ENCODE measurements at regions not wholly inside any gene's neighbourhood (a gene's known extent, or its start where the extent isn't known, plus 50 kb on each side); places are given as distances from the start of the nearest gene placed in this dataset.
A peak's percentile ranks its signal among the peaks of the same experiment; 100 is the strongest.

DNA sequence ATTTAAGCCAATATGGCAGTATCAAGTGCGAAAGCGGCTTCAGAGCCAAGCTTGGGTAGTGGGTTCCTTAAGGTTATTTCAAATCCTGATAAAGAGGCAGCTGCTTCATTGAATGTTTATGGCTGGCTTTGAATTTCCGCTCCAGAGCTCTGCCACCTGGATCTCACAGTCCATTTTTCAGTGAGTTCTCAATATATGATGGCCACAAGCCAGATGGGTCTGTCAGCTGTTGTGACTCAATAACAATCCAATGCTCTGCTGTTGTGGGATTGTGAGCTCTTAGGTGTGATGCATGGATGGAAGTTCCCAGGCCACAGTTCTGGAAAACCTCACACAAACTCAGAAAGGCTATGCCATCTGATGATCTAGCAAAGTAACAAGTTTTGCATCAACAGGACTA, 743.8 kb upstream of the LRRN3 start:
- no peak for DNase-seq

DNA sequence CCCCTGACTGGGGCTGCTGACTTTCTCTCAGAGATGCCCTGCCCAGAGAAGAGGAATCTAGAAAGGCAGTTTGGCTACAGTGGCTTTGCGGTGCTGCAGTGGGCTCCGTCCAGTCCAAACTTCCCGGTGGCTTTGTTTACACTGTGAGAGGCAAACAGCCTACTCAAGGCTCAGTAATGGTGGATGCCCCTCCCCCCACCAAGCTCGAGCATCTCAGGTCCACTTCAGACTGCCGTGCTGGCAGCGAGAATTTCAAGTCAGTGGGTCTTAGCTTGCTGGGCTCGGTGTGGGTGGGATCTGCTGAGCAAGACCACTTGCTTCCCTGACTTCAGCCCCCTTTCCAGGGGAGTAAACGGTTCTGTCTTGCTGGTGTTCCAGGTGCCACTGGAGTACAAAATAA, 734.5 kb upstream of the LRRN3 start:
- DNase-seq: no peak

DNA sequence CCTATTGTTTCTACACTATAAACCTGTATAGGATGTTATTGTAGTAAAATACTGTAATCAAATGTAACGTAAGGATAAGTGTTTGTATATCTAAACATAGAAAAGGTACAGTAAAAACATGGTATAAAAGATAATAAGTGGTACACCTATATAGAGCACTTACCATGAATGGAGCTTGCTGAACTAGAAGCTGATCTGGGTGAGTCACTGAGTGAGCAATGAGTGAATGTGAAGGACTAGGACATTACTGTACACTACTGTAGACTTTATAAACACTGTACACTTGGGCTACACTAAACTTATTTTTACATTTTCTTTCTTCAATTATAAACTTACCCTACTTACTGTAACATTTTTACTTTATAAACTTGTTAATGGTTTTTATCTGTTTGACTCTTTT, 732.9 kb upstream of the LRRN3 start:
- DNase-seq: no peak

DNA sequence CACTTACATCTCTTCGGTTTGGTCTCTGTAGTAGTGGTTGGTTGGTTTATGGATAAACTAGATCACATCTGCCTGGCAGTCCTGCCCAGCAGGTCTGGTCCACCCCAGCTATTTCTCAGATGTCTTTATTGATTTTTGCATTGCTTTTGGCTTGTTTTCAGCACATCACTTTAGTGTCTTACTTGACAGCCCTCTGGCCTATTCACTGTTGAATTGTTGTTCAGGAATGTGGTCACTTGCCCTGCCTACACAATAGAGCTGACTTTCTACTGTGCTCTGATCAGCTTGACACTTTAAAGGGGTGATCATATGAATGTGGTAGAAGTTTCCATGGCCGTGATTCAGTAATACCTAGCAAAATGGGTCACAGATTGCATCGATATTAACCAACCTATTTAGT, 719.2 kb upstream of the LRRN3 start:
- no peak for DNase-seq

DNA sequence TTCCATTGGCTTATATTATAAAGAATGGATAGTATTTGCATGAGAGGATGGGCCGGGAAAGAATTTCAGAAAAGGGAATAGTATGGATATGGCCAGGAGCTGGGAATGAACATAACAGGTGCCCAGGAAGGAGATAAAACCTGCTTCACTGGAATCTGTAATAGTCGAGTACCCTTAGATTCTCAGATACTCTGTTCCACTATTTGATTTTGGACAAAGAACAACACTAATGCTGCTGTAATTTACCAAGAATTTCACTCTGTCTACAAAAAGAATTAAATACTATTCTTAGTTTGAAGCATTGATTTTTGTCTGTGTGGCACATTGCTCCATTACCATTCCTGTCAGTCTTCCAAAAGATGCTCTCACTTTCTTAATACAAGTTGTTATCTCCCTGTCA, 718.2 kb upstream of the LRRN3 start:
- no peak for DNase-seq

DNA sequence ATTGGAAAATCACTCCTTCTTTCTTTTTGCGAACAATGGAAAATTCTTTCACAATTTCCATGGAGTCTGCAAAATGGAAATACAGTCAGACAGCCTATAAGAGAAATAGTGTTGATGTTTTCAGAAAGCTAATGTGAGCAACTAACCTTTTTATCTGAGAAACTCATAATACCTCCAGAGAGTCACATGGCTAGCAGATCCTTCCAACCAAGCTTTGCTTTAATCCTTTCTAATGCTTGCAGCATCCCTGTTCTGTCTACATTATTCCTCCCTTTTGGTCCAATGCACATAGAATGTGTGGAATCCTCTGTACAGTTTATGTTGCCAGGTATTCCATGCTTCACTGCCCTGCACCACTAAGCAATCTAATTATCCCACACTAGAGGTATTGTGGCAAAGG, 717.5 kb upstream of the LRRN3 start:
- DNase-seq: no peak

DNA sequence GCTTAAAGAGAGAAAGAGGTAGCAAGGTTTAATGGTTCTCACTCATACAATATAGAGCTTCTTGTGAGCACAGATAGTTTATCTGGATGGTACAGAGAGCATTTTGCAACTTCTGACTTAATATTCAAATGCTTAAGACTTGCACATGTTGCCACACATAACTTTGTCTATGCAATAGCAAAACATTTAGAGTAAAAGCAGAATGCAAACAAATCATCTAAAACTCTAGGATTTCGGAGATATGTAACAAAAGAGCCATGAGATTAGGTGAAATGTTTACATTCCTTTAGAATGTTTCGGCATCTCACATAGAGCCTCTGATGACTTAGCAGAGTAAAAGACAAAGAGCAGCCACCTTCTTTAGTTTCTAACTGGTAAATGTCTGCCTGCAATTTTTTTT, 717.1 kb upstream of the LRRN3 start:
- DNase-seq: no peak

DNA sequence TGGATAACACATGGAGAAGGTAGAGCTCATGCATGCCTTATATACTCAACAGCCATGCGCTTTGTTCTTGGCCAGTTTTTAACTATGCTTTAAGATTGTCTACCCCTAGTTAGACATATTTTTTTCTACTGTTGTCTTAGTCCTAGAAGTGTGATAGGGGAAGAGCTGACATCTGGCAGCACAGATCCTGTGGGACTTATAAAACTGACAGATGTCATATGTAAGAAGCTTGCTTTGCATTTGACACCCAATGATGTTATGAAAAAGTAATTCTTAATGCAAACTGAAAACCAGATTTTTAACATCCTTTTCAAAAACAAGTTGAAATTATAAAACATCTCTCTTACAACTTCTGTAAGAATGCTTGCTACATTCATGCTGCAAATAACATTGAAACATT, 715.9 kb upstream of the LRRN3 start:
- no peak for DNase-seq

DNA sequence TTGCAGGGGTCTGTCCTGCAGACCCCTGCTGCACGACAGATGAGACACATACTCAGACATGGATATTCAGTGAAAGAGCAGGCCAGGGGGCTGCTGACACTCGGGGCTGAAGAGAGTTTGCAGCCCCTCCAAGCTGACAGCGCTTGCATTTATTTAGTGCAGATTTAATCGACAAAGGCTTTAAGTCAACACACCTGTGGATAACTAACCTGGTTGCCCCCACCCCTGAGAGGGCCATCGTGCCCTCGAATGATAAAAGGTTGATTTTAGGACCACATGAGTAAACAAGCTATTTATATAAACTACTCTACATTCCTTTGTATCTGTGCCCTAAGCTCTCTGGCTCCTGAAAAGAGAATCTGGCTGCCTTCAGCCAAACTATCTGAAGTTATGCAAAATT, 708.2 kb upstream of the LRRN3 start:
- no peak for DNase-seq

DNA sequence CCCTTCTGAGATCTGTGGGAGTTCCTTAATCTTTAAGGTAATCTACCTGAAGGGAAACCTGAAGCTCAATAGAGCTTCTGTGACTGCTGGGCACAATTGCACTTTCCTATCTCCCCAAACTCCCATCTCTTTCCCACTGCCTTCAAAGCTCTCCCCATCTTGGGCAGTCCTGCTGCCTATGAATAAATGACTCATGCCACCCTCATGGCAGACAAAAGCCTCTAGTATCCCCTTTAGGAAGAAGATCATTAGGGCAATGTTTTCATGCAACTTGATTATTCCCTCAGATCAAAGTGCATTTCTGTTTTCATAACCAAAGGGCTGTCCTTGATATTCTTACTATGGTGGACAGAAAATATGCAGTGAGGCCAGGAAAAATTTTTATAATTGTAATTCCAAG, 704.9 kb upstream of the LRRN3 start:
- no peak for DNase-seq

DNA sequence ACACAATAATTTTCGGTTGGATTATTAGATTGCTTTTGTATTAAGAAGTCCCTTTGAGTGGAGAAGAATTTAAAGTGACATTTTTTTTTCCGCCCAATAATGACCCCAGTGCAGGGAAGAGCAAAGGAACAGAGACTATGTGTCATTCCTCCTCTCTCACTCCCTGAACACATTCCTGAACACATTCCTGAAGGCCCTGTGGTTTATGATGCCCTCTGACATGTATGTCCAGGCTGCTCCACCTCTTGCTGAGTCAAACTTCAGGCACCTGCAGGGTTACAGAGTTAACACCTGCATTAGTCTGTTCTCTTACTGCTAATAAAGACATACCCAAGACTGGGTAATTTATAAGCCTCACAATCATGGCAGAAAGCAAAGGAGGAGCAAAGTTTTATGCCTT, 704.0 kb upstream of the LRRN3 start:
- DNase-seq: no peak

DNA sequence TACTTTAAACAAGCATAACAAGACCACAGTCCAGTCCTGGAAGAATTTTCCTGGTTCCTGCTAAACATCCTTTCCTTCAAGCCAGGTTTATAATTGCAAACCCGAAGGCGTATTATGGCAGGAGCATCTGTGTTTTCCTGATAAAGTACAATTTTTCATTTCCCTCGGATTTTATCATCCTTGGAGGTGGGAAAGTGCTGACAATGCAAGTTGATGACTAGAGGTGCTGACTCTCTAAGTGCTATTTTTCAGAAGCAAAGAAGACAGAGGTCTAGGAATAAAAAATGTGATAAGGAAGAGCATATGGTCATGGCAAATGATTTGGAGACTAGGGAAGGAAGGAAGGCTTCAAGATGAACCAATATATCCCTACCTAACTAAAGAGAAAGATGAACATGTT, 703.2 kb upstream of the LRRN3 start:
- no peak for DNase-seq

DNA sequence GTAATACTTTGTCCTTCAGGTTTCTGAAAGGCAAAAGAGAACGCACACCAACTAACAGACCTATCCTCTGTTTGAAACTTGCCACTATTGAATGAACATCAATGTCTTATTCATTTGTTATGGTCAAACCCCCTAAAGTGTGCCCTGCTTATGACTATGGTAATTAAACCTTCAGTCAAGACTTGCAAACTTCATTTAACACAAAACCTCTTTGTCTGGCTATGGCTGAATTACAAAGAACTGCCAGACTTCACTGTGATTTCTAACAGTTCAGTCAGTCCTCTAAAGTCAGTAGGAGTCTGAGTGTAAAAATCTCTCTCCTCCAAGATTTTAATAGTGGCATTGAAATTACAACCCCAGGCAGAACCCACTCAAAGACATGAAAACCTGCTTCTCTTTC, 702.5 kb upstream of the LRRN3 start:
- DNase-seq: no peak

DNA sequence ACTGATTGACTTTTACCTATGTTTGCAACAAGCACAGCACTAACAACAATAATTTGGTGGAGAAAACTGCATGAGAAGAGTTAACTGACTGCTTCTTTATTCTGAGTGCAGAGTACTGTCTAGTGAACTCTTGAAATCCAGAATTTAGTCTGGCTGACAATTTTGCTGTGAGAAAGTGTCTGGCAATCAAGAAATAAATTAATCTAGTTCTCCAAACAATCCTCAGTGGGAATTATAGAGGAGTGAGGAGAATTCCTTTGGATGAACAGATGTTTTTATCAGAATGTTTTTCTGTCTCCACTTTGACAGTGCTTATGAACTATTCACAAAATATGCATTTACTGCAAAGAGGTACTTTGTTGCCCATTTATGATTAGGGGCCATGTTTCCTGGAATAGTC, 694.9 kb upstream of the LRRN3 start:
- no peak for DNase-seq

DNA sequence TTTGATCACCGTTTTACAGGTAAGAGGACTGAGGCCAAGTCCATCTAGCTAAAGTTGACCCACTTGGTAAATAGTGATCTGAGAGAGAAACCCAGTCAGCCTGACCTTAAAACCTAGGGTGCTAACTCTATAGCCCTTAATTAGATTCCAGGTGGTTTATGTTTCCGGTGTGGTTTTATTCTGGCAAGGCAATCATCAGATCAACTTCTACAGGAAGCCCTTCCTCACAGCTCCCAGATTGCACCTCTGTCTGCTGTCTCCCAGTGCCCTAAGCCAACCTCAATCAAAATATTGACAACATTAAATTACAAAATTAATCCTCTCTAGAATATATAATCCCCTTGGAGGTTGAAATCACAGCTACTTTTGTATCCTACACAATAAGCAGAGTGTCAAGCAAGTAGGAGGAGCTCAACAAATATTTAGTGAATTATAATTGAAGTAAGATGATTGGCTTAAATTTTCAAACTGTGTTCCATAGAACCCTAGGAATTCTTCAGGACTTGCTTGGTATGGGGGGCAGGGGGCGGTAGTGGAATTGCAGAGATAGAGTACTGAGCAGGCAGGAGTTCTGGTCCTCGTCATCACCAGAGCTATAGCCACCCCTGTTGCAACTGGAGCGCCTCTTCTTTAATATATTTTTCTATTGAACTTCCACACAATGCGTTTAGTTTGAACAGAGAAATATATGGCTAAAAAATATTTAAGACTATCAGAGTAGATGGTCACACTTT, 692.8 kb upstream of the LRRN3 start:
- DNase-seq: no peak

DNA sequence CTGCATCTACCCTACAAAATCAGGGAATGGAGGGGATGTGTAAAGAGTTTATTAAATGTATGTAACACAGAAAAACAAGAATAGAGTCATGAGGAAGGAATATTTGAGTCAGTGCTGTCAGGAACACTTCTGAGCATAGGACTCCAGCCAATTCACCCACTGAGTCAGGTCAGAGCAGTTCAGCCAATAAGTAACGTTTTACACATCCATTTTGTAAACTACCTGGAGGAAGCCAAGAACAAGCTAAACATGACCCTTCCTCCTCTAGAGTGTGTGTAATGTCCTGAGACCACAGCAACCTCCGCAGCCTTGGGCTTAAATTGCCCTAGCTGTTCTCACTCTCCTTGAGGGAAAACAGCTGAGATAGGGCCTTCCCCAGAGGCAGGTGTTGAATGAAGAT, 691.5 kb upstream of the LRRN3 start:
- DNase-seq: no peak

DNA sequence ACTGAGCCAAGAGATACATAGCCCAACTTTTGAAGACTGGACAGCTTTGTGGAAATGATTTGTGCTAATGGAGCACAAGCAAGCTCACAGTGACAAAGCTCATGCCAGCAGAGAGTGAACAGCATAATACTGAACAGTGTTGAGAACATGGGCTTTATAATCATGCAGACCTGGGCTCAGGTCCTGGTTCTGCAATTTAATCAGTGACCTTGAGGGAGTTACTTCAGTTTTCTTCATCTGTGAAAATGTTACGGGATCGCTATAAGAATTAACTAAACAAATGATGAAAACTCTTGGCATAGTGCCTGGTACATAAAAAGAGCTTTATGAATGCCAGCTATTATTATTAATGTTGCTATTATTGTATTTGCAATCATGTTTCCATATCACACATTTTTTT, 690.5 kb upstream of the LRRN3 start:
- DNase-seq: no peak

DNA sequence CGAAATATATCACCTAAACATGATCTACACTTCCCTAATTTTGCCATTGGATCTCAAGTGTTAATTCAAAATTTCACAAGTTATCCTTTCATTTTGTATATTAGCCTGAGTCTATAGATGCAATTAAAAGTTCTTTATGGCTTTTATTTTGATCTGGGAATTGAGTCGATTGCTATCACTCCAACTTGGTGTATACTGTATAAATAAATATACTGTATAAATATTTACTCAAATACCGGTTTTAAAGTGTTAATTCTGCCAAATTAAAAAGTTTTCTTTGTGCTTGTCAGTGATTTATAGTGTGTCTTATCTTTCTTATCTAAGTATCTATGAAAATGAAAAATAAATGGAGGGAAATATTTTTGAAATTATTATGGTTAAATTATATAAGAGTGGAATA, 683.7 kb upstream of the LRRN3 start:
- no peak for DNase-seq

DNA sequence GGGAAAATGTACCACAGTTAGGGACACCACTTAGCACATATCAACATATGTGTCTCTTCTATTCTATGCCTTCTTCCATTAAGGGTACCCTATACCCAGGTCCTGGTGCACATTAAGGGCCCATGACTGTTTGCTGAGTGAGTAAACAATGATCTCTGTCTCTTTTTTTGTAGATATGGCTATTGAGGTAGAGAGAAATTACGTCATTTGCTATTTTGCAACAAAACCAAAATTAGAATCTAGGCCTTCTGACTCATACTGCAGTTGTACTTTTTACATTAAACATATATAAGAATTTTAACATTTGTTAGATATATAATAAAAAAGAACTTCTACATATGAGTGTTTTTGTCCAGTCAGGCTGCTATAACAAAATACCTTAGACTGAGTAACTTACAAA, 683.2 kb upstream of the LRRN3 start:
- DNase-seq: peak; percentile 25

DNA sequence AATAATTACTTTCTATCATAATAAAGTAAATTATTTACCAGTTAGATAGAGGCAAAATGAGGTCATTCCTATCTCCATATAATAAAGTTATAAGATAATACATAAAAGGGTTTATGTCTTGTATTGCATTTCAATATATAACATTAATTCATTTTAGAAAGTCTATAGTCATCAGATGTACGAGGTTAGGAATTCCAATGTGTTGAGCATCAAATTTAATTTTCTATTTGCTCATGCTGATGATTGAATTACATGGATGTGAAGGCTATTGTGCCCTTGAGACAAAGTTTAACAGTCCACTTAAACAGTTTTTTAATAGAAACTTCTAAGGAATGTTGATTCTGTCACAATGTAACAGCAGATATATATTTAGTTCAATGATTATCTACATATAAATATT, 678.3 kb upstream of the LRRN3 start:
- no peak for DNase-seq

DNA sequence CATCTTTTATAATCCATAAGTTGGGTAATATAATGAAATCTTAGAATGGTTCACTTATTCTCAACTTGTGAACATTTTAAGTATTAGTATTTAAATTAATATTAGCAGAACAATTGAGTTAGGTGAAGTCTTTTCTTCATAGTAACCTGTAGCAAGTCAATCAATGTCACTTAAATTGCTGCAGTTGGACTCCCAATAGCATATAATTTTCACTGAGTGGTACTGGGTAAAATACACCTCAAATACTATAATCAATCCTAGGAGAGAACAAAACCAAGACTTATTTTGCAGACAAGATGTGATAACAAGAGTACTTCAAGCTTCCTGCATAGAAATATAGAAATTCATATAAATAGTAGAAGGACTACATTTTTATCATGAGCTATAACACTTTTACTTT, 677.9 kb upstream of the LRRN3 start:
- DNase-seq: no peak

DNA sequence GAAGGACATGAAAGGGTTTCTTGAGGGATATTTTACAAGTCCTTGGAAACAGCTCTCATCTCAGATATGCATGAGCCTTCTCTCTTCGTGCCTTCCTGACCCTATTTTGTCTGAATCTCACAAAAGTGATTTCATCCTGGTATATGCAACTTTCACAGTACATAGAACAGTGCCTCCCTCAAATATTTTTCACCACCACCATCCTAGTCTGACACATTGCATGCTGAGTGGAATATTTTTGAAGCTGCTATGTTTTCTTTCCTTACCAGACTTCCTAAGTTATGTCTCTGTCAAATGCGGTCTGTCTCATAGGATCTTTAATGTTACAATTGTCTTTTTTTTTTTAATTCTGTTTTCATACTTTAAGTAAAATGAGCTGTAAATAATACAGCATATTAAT, 673.3 kb upstream of the LRRN3 start:
- DNase-seq: no peak

DNA sequence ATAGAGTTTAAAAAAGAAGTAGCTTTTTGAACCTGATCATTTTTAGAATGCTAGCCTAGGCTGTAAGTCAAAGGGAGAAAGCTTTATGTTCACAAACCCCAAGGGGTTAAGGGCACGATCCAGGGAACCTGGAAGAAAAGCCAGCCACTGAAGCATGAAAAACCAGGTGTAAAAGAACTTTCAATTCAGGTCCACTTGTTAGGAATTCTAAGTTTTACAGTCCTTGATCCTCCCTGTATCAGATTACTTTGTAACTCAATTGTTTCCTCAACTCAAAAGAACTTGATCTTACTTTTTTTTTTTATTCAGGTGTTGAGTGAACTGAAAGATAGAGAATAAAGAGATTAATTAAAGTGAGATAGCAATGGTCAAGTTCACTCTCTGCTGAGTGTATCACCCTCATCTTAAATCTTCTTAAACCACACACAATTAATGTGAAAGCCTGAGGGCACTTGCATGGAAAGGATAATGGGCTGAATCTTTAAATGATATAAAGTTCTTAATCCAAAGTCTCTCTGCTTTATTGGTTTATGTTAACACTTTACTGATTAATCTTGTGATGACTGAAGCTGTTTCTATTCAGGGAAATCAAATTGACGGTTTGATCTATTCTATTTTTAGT, 672.2 kb upstream of the LRRN3 start:
- DNase-seq: no peak

DNA sequence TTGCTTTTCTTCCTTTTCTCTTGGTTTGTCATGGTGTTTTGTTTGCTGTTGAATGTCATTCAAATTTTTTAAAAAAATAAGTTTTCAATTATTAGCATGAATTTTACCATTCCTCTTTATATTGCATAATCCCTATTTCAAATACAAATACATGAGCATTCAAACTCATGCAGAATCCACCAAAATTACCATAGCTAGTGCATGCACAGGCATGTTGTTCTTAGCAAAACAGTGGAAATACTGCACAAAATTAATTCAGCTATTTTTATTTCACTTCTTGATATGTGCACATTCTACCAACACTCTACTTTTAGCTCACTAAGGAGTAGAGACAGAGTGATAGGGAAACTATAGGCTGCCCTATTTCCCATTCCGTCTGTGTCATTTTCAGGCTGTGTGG, 670.1 kb upstream of the LRRN3 start:
- peak; percentile 47 for DNase-seq

DNA sequence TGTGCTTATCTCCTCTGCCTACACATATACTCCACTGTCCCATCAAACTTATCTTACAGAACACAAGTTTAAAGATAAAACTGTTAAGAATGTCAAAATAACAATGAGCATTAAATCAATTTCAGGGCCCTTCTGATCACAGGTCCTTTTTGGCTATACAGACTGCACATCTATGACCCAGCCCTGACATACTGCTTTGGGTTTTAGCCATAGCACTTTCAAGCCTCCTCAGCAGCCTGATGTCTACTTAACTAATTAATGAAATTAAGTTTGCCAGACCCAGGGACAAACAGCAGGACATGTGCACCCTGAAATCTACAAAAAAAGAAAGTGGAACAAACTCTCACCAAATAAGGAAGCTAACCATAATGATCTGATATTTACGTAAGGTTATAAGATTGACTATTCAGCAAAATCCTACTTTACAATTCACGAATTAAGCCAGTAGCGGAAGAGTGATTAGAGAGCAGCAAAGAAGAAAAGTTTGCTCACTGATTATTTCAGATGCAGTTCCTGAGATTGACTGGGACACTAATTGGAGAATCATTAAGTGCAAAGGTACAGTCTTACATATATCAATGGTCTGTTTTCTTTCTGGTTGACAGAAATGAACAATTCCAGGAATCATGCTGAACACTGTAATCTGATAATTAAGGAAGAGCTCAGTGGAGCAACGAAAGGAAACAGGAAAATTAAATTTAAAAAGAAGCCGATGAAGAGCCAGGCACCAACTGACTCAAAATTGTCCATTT, 669.3 kb upstream of the LRRN3 start:
- DNase-seq: no peak
